ENCODE measurements at regions not wholly inside any gene's neighbourhood (a gene's known extent, or its start where the extent isn't known, plus 50 kb on each side); places are given as distances from the start of the nearest gene placed in this dataset.

- TF ChIP-seq CTCF (IDR thresholded peaks at IDR 0.05) (no peak), POLR2A (IDR thresholded peaks at IDR 0.05) (no peak)
These were observed 401.6 kb upstream of the PRR16 start for GRCh38 chr5:120062515-120062917.
